CD4-positive, alpha-beta T cell (primary cell): ENCODE measurements at regions not wholly inside any gene's neighbourhood (a gene's known extent, or its start where the extent isn't known, plus 50 kb on each side); places are given as distances from the start of the nearest gene placed in this dataset.

Experiments used
- ATAC-seq: fragments of 200-7000 bp; cut with Tn5 transposase; one replicate; pipeline ENCODE4 v1.10.0; 2022; ENCODE audit warnings: mild to moderate bottlenecking; ENCODE audit not compliant: poor library complexity
- CTCF ChIA-PET: fragments of 350-600 bp; sonication (Branson Sonifier 250); formaldehyde crosslinking; loops from one replicate; lab custom pipeline; 2021; ENCODE audit warnings: antibody characterized with exemption, inconsistent platforms; lab: Charles Lee
- POLR2A ChIA-PET: fragments of 350-600 bp; sonication (Branson Sonifier 250); formaldehyde crosslinking; loops from one replicate; lab custom pipeline; 2021; ENCODE audit warnings: antibody characterized with exemption, inconsistent platforms; lab: Charles Lee
- DNase-seq, 14 experiments: peaks; one replicate each; pipeline ENCODE4 v3.0.0-alpha.2; 2013 to 2020; ENCODE audit warnings: mixed read lengths in 2 of 14
- H3K27ac ChIP-seq, 2 donors: one replicate each; pipeline versions ENCODE4 v1.5.1 to v1.7.0; 2013; ENCODE audit warnings: low read length in 2 of 2, low read depth in 1 of 2, mild to moderate bottlenecking in 1 of 2
- H3K27me3 ChIP-seq, 2 experiments: 1 replicate in 1 of 2; 2 replicates in 1 of 2; pipeline versions ENCODE4 v1.6.1 to v1.7.0; 2013; ENCODE audit warnings: low read length in 2 of 2, control low read depth in 1 of 2, mild to moderate bottlenecking in 1 of 2, moderate library complexity in 1 of 2; ENCODE audit not compliant: insufficient read depth in 2 of 2, control insufficient read depth in 1 of 2
- H3K36me3 ChIP-seq: one replicate; pipeline ENCODE4 v1.6.1; 2013; ENCODE audit warnings: low read length, control low read depth; ENCODE audit not compliant: insufficient read depth
- H3K4me1 ChIP-seq: one replicate; pipeline ENCODE4 v1.6.1; 2013; ENCODE audit warnings: low read length, control low read depth; ENCODE audit not compliant: insufficient read depth
- H3K4me3 ChIP-seq: one replicate; pipeline ENCODE4 v1.5.1; 2013; ENCODE audit warnings: mild to moderate bottlenecking, low read length, moderate library complexity
- H3K9me3 ChIP-seq, 2 experiments: 1 replicate in 1 of 2; 2 replicates in 1 of 2; pipeline versions ENCODE4 v1.6.1 to v1.7.0; 2013; ENCODE audit warnings: low read length in 2 of 2, mild to moderate bottlenecking in 2 of 2, control low read depth in 1 of 2, moderate library complexity in 1 of 2; ENCODE audit not compliant: control insufficient read depth in 1 of 2, insufficient read depth in 1 of 2
- H3K27ac Mint-ChIP-seq: one replicate; pipeline ENCODE4 v1.8.0; 2020; ENCODE audit warnings: mixed read lengths
- H3K27me3 Mint-ChIP-seq: one replicate; pipeline ENCODE4 v1.8.0; 2021; ENCODE audit warnings: mixed read lengths
- H3K36me3 Mint-ChIP-seq: one replicate; pipeline ENCODE4 v1.8.0; 2021; ENCODE audit warnings: low read depth, mixed read lengths
- H3K4me1 Mint-ChIP-seq: one replicate; pipeline ENCODE4 v1.8.0; 2021; ENCODE audit warnings: low read depth, mixed read lengths
- H3K4me3 Mint-ChIP-seq: one replicate; pipeline ENCODE4 v1.8.0; 2020; ENCODE audit warnings: mild to moderate bottlenecking, mixed read lengths
- H3K9me3 Mint-ChIP-seq: one replicate; pipeline ENCODE4 v1.8.0; 2020; ENCODE audit warnings: mixed read lengths
- intact Hi-C, 2 experiments: fragments of 100-400 bp; cut with DNase I in 1 of 2; cut with micrococcal nuclease in 1 of 2; formaldehyde crosslinking; loops; one replicate each; pipeline versions ENCODE4 v1.15.1 to v1.9.0; 2023 to 2025; cut with DNase I, micrococcal nuclease
- TF ChIP-seq, protein P1 (sequence below): fragments of 200-600 bp; IDR thresholded peaks from one replicate; pipeline ENCODE4 v1.8.0; 2022; ENCODE audit warnings: antibody characterized with exemption, mild to moderate bottlenecking

DNA sequence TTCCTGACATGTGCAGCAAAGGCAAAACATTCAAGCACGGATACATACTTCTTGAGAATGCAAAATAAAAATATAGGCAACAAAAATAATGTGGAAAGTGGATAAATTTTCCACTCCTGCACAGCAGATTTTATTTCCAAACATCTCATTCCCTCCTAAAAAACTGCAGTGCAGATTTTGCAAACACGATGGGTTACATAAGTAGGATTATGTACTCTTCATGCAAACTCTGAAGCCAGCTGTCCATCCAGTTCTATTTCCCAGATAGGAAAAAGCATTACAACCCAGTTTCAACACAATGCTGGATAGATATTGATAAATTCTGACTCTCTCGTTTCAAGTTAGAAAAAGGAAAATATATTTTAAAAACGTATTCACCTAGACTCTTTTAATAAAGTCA is 52.7 kb upstream of the CCNG1 start:
- no peak overlapping the region for H3K4me3 ChIP-seq
- no peaks in the 10 kb centered on the region for H3K36me3 ChIP-seq
- H3K9me3 ChIP-seq = no peaks in the 10 kb centered on the region
- intact Hi-C loops = no loop called here
- Mint-ChIP-seq H3K36me3 (no peaks in the 10 kb centered on the region), H3K4me1 (no peaks in the 10 kb centered on the region), H3K4me3 (no peak overlapping the region), H3K27me3 (no peaks in the 10 kb centered on the region), H3K27ac (no peak overlapping the region), H3K9me3 (no peaks in the 10 kb centered on the region)
- ChIA-PET CTCF (no interaction called here), POLR2A (interaction anchor here (0.6 kb wide), 1 partner anchor 814 kb away, joined by 4 read pairs; no protein-coding TSS in a partner anchor)
- no peak overlapping the region for H3K27ac ChIP-seq
- H3K27me3 ChIP-seq = peaks cover 0 to 3% of the 10 kb centered on the region in 2 experiments
- ATAC-seq (no peak), DNase-seq (no peak)
- no peaks in the 10 kb centered on the region for H3K4me1 ChIP-seq
- TF ChIP-seq, protein P1, sequence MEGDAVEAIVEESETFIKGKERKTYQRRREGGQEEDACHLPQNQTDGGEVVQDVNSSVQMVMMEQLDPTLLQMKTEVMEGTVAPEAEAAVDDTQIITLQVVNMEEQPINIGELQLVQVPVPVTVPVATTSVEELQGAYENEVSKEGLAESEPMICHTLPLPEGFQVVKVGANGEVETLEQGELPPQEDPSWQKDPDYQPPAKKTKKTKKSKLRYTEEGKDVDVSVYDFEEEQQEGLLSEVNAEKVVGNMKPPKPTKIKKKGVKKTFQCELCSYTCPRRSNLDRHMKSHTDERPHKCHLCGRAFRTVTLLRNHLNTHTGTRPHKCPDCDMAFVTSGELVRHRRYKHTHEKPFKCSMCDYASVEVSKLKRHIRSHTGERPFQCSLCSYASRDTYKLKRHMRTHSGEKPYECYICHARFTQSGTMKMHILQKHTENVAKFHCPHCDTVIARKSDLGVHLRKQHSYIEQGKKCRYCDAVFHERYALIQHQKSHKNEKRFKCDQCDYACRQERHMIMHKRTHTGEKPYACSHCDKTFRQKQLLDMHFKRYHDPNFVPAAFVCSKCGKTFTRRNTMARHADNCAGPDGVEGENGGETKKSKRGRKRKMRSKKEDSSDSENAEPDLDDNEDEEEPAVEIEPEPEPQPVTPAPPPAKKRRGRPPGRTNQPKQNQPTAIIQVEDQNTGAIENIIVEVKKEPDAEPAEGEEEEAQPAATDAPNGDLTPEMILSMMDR = no peak

DNA sequence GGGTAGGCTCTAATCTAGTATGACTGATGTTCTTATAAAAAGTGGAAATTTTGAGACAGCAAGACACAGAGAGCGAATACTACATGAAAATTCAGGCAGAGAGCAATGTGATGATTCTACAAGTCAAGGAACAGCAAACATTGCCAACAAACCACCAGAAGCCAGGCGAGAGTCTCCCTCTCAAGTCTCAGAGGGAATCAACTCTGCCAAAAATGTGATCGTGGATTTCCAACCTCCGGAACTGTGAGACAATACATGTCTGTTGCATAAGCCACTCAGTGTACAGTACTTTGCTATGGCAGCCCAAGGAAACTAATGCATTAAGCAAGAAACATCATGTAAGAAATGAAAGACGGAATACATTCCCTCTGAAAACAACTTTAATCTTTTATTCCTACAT is 52.1 kb upstream of the CCNG1 start:
- Histone ChIP-seq H3K36me3 (no peaks in the 10 kb centered on the region), H3K4me1 (no peaks in the 10 kb centered on the region), H3K27me3 (peaks cover 0 to 3% of the 10 kb centered on the region in 2 experiments), H3K9me3 (no peaks in the 10 kb centered on the region), H3K4me3 (no peak overlapping the region), H3K27ac (no peak overlapping the region)
- no peaks in the 10 kb centered on the region for H3K27me3 Mint-ChIP-seq
- no peak overlapping the region for H3K4me3 Mint-ChIP-seq
- ChIA-PET POLR2A (no interaction called here), CTCF (no interaction called here)
- peaks cover under 1% of the 10 kb centered on the region for H3K9me3 Mint-ChIP-seq
- TF ChIP-seq, protein P1 = no peak
- ATAC-seq (no peak), DNase-seq (no peak)
- no peaks in the 10 kb centered on the region for H3K4me1 Mint-ChIP-seq
- no peak overlapping the region for H3K27ac Mint-ChIP-seq
- intact Hi-C loops = no loop called here
- H3K36me3 Mint-ChIP-seq = no peaks in the 10 kb centered on the region

DNA sequence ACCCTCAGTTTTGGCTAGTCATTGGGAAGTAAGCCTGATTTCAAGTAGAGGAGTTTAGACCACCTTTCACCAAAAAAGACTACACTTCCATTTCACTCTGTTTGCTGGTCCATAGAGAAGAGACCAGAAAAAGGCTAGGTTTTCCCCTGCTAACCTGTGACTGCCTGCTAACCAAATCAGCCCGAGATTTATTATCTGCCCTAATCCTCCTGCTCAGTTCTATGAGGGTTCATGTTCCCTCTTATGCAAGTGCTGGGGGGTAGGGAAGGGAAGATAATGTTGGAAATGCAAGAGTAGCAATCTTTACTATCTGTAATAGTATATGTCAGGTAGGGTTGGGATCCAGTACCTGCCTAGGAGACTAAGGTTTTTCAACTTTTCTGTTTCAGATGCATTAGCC is 51.6 kb upstream of the CCNG1 start:
- H3K27me3 Mint-ChIP-seq = peaks cover under 1% of the 10 kb centered on the region
- CTCF ChIA-PET = interaction anchor here (1.5 kb wide), 1 partner anchor 10 kb away, joined by 3 read pairs; no protein-coding TSS in a partner anchor
- Histone ChIP-seq H3K4me1 (no peaks in the 10 kb centered on the region), H3K36me3 (no peaks in the 10 kb centered on the region), H3K27ac (no peak overlapping the region), H3K4me3 (no peak overlapping the region), H3K9me3 (no peaks in the 10 kb centered on the region), H3K27me3 (peaks cover 0 to 3% of the 10 kb centered on the region in 2 experiments)
- H3K27ac Mint-ChIP-seq = no peak overlapping the region
- H3K36me3 Mint-ChIP-seq = no peaks in the 10 kb centered on the region
- intact Hi-C loops = no loop called here
- H3K4me1 Mint-ChIP-seq = no peaks in the 10 kb centered on the region
- H3K4me3 Mint-ChIP-seq = no peak overlapping the region
- DNase-seq (no peak), ATAC-seq (no peak)
- POLR2A ChIA-PET = no interaction called here
- TF ChIP-seq, protein P1 = no peak
- H3K9me3 Mint-ChIP-seq = peaks cover 3% of the 10 kb centered on the region
